Endothelial cell of umbilical vein (primary cell): ENCODE measurements at regions not wholly inside any gene's neighbourhood (a gene's known extent, or its start where the extent isn't known, plus 50 kb on each side); places are given as distances from the start of the nearest gene placed in this dataset.

Experiments
- BruUV-seq: library from RNA; stranded (reverse); fragments of 400-500 nt; replicated peaks from 2 replicates; lab custom pipeline; 2021; lab: Mats Ljungman, UMichigan
- CTCF ChIA-PET: fragments of 300-600, 350-600 bp; sonication (Branson Sonifier 250); formaldehyde crosslinking; loops from one replicate; lab custom pipeline; 2021; ENCODE audit warnings: antibody characterized with exemption, inconsistent platforms; lab: Charles Lee
- POLR2A ChIA-PET: fragments of 300-600, 350-600 bp; sonication (Branson Sonifier 250); formaldehyde crosslinking; loops from one replicate; lab custom pipeline; 2021; ENCODE audit warnings: antibody characterized with exemption, inconsistent platforms; lab: Charles Lee
- DNase-seq: peaks from one replicate; pipeline ENCODE4 v3.0.0-alpha.2; 2011; ENCODE audit warnings: low read depth, low spot score
- FAIRE-seq: peaks from 2 replicates; lab custom pipeline; 2011; peaks lifted over from hg19 to GRCh38; lab: Jason Lieb, UNC
- H2AFZ ChIP-seq: 2 replicates; pipeline ENCODE4 v1.6.0; 2012; ENCODE audit warnings: low read depth, low read length, control low read depth, inconsistent platforms
- H3K27ac ChIP-seq: 2 replicates; pipeline ENCODE4 v1.5.1; 2011; ENCODE audit warnings: low read depth, mild to moderate bottlenecking, control low read depth, low read length, moderate library complexity; ENCODE audit not compliant: insufficient read depth
- H3K27me3 ChIP-seq, 2 experiments: 2 replicates each; pipeline versions ENCODE4 v1.6.0 to v1.6.1; 2011; ENCODE audit warnings: low read length in 2 of 2, mixed read lengths in 1 of 2; ENCODE audit not compliant: control insufficient read depth in 2 of 2, insufficient read depth in 2 of 2
- H3K36me3 ChIP-seq, 2 experiments: 2 replicates in 1 of 2; 3 replicates in 1 of 2; pipeline ENCODE4 v1.5.1; 2011; ENCODE audit warnings: low read length in 2 of 2, mild to moderate bottlenecking in 1 of 2, moderate library complexity in 1 of 2; ENCODE audit not compliant: control insufficient read depth in 2 of 2, insufficient read depth in 2 of 2; ENCODE audit errors: extremely low read depth in 1 of 2
- H3K4me1 ChIP-seq: 3 replicates; pipeline ENCODE4 v1.5.1; 2011; ENCODE audit warnings: mild to moderate bottlenecking, low read length; ENCODE audit not compliant: control insufficient read depth, insufficient read depth; ENCODE audit errors: extremely low read depth
- H3K4me2 ChIP-seq: 2 replicates; pipeline ENCODE4 v1.6.1; 2011; ENCODE audit warnings: low read length, control low read depth, mixed read lengths; ENCODE audit not compliant: insufficient read depth
- H3K4me3 ChIP-seq, 3 experiments: fragments of 200-600 bp in 1 of 3; sonication (generic), shearing (Covaris generic) in 1 of 3; replicated peaks in 1 of 3; 2 replicates each; pipeline ENCODE4 v1.5.1; 2011 to 2016; ENCODE audit warnings: control low read depth in 3 of 3, low read length in 3 of 3, mild to moderate bottlenecking in 2 of 3, inconsistent platforms in 1 of 3, low read depth in 1 of 3, moderate library complexity in 1 of 3; ENCODE audit not compliant: insufficient read depth in 1 of 3
- H3K79me2 ChIP-seq: 2 replicates; pipeline ENCODE4 v1.6.0; 2012; ENCODE audit warnings: low read length, inconsistent platforms; ENCODE audit not compliant: control insufficient read depth, insufficient read depth
- H3K9ac ChIP-seq: replicated peaks from 2 replicates; pipeline ENCODE3; 2011; ENCODE audit warnings: low read length, control low read depth; ENCODE audit not compliant: insufficient read depth; ENCODE audit errors: extremely low read depth
- H3K9me1 ChIP-seq: replicated peaks from 3 replicates; pipeline ENCODE4 v1.6.0; 2011; ENCODE audit warnings: mild to moderate bottlenecking, low read length; ENCODE audit not compliant: control insufficient read depth, insufficient read depth; ENCODE audit errors: extremely low read depth
- H3K9me3 ChIP-seq: replicated peaks from 2 replicates; pipeline ENCODE4 v1.5.1; 2012; ENCODE audit warnings: low read length, inconsistent platforms; ENCODE audit not compliant: control insufficient read depth, insufficient read depth
- H4K20me1 ChIP-seq: replicated peaks from 2 replicates; pipeline ENCODE3; 2011; ENCODE audit warnings: mild to moderate bottlenecking, low read length; ENCODE audit not compliant: control insufficient read depth, insufficient read depth; ENCODE audit errors: extremely low read depth
- EZH2 ChIP-seq: IDR thresholded peaks from 2 replicates; pipeline ENCODE4 v1.6.1; 2012; ENCODE audit warnings: borderline replicate concordance, low read depth, mild to moderate bottlenecking, moderate library complexity, low read length, inconsistent platforms; ENCODE audit not compliant: severe bottlenecking
- FOS ChIP-seq: IDR thresholded peaks from 2 replicates; pipeline ENCODE4 v1.6.1; 2011; ENCODE audit warnings: mild to moderate bottlenecking, low read length, moderate library complexity, borderline replicate concordance; ENCODE audit not compliant: insufficient read depth
- GATA2 ChIP-seq: IDR thresholded peaks from 2 replicates; pipeline ENCODE4 v1.7.0; 2011; ENCODE audit warnings: low read depth, mild to moderate bottlenecking, moderate library complexity, mixed read lengths, low read length; ENCODE audit not compliant: insufficient read length, insufficient read depth
- JUN ChIP-seq: IDR thresholded peaks from 2 replicates; pipeline ENCODE4 v1.6.1; 2011; ENCODE audit warnings: borderline replicate concordance, low read depth; ENCODE audit not compliant: insufficient read length, insufficient read depth
- MAX ChIP-seq: IDR thresholded peaks from 2 replicates; pipeline ENCODE4 v1.6.1; 2011; ENCODE audit not compliant: insufficient read depth, insufficient read length
- MYC ChIP-seq: IDR thresholded peaks from one replicate; pipeline ENCODE4 v1.6.1; 2011; ENCODE audit warnings: mild to moderate bottlenecking, low read depth, low read length
- POLR2A ChIP-seq: IDR thresholded peaks from 2 replicates; pipeline ENCODE4 v1.6.1; 2012; ENCODE audit warnings: low read depth, mild to moderate bottlenecking, control low read depth, low read length
- POLR2AphosphoS5 ChIP-seq: IDR thresholded peaks from 2 replicates; pipeline ENCODE4 v1.6.1; 2012; ENCODE audit warnings: low read depth, mild to moderate bottlenecking, control low read depth, low read length, moderate library complexity; ENCODE audit not compliant: insufficient read depth
- dilution Hi-C: fragments of 300-500 bp; cut with MboI; formaldehyde crosslinking; loops from one replicate; pipeline ENCODE4 v1.15.0; 2019; ENCODE audit warnings: low sequenced_read_pairs; ENCODE audit not compliant: extremely low pct_ligation_motif_present
- intact Hi-C: fragments of 100-400 bp; cut with micrococcal nuclease; formaldehyde crosslinking; loops from one replicate; pipeline ENCODE4 v1.10.0; 2022
- TF ChIP-seq, protein P1 (sequence below), 2 donors: IDR thresholded peaks; 1 replicate in 1 of 2; 2 replicates in 1 of 2; pipeline ENCODE4 v1.5.1; 2011; ENCODE audit warnings: low read length in 2 of 2, mild to moderate bottlenecking in 2 of 2, moderate library complexity in 2 of 2, control low read depth in 1 of 2, inconsistent platforms in 1 of 2, low read depth in 1 of 2; ENCODE audit not compliant: insufficient read depth in 1 of 2; ENCODE audit errors: extremely low read depth in 1 of 2

- BruUV-seq, result no TSS peak
- ChIA-PET POLR2A (no interaction called here), CTCF (no interaction called here)
- no peak overlapping the region for H3K4me2 ChIP-seq
- no peaks in the 10 kb centered on the region for H3K36me3 ChIP-seq
- intact Hi-C loops (no loop called here), dilution Hi-C loops (no loop called here)
- FAIRE-seq, result no peak
- H3K9me3 ChIP-seq, result no peaks in the 10 kb centered on the region
- H3K4me1 ChIP-seq, result no peaks in the 10 kb centered on the region
- H3K79me2 ChIP-seq, result no peaks in the 10 kb centered on the region
- no peaks in the 10 kb centered on the region for H4K20me1 ChIP-seq
- no peaks in the 10 kb centered on the region for H3K9me1 ChIP-seq
- H3K4me3 ChIP-seq, result no peak overlapping the region
- H2AFZ ChIP-seq, result no peak overlapping the region
- no peaks in the 10 kb centered on the region for H3K27me3 ChIP-seq
- no peak overlapping the region for H3K27ac ChIP-seq
- no peak for TF ChIP-seq GATA2
- TF ChIP-seq, protein P1, sequence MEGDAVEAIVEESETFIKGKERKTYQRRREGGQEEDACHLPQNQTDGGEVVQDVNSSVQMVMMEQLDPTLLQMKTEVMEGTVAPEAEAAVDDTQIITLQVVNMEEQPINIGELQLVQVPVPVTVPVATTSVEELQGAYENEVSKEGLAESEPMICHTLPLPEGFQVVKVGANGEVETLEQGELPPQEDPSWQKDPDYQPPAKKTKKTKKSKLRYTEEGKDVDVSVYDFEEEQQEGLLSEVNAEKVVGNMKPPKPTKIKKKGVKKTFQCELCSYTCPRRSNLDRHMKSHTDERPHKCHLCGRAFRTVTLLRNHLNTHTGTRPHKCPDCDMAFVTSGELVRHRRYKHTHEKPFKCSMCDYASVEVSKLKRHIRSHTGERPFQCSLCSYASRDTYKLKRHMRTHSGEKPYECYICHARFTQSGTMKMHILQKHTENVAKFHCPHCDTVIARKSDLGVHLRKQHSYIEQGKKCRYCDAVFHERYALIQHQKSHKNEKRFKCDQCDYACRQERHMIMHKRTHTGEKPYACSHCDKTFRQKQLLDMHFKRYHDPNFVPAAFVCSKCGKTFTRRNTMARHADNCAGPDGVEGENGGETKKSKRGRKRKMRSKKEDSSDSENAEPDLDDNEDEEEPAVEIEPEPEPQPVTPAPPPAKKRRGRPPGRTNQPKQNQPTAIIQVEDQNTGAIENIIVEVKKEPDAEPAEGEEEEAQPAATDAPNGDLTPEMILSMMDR (IDR thresholded peaks at IDR 0.05; ENCODE audit: extremely low read depth in 1 of 2, insufficient read depth in 1 of 2, low read depth in 1 of 2, low read length in 2 of 2), result peak in 1 of 2 donors; percentile 18
- TF ChIP-seq MAX, result no peak
- no peak overlapping the region for H3K9ac ChIP-seq
- peak; percentile 6 for DNase-seq
Measured at GRCh38 chr16:23013484-23013883, 135.8 kb downstream of the USP31 start.

DNA sequence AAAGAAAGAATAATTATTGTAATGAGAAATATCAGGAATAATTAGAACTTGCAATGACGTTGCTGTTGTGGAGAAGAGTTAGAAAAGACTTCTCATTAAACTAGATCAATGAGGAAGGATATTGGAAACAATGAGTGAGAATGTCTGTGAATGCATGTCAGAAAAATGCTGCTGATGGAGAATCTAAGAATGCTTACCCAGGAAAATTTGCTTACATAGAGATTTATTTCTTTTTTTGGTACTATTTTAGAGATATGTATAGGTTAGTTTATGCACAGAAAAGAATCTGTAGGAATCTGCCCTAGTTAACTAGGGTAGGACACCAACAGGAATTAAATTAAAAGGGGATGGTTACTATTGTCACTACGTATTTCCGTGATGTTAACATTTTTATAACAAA lies 140.2 kb downstream of the USP31 start:
- no peaks in the 10 kb centered on the region for H4K20me1 ChIP-seq
- no peaks in the 10 kb centered on the region for H3K9me3 ChIP-seq
- dilution Hi-C loops (no loop called here), intact Hi-C loops (no loop called here)
- no peak overlapping the region for H3K4me2 ChIP-seq
- H3K4me1 ChIP-seq, result no peaks in the 10 kb centered on the region
- H3K27me3 ChIP-seq, result no peaks in the 10 kb centered on the region
- no peak for TF ChIP-seq JUN
- TF ChIP-seq EZH2, result no peak
- TF ChIP-seq POLR2A, result no peak
- TF ChIP-seq FOS, result no peak
- TF ChIP-seq, protein P1 (IDR thresholded peaks at IDR 0.05; ENCODE audit: extremely low read depth in 1 of 2, insufficient read depth in 1 of 2, low read depth in 1 of 2, low read length in 2 of 2), result no peak
- TF ChIP-seq MYC, result no peak
- TF ChIP-seq GATA2, result no peak
- TF ChIP-seq MAX, result no peak
- TF ChIP-seq POLR2AphosphoS5, result no peak
- H3K79me2 ChIP-seq, result no peaks in the 10 kb centered on the region
- BruUV-seq, result no TSS peak
- H3K9me1 ChIP-seq, result no peaks in the 10 kb centered on the region
- ChIA-PET CTCF (no interaction called here), POLR2A (no interaction called here)
- H3K36me3 ChIP-seq, result no peaks in the 10 kb centered on the region
- DNase-seq, result no peak
- H2AFZ ChIP-seq, result no peak overlapping the region
- no peak overlapping the region for H3K4me3 ChIP-seq
- no peak overlapping the region for H3K9ac ChIP-seq
- H3K27ac ChIP-seq, result no peak overlapping the region
- no peak for FAIRE-seq
